ENCODE measurements at regions not wholly inside any gene's neighbourhood (a gene's known extent, or its start where the extent isn't known, plus 50 kb on each side); places are given as distances from the start of the nearest gene placed in this dataset.

GRCh38 chr10:85008488-85009184 is 680.2 kb downstream of the CCSER2 start:
- BruUV-seq (replicated peaks), result no TSS peak
- no peak for DNase-seq
- CTCF ChIA-PET, result no interaction called here
- intact Hi-C loops (cut with micrococcal nuclease; ENCODE audit: unreplicated experiment), result no loop called here
- no peak overlapping the region for H3K27ac Mint-ChIP-seq (ENCODE audit: unreplicated experiment)
- TF ChIP-seq CTCF (IDR thresholded peaks at IDR 0.05; ENCODE audit: unreplicated experiment), result no peak
- H3K27me3 Mint-ChIP-seq (ENCODE audit: unreplicated experiment), result no peaks in the 10 kb centered on the region
- no peaks in the 10 kb centered on the region for H3K9me3 Mint-ChIP-seq (ENCODE audit: low read depth, unreplicated experiment)
- H3K4me1 Mint-ChIP-seq (ENCODE audit: low read depth, unreplicated experiment), result no peaks in the 10 kb centered on the region
- no peaks in the 10 kb centered on the region for H3K36me3 Mint-ChIP-seq (ENCODE audit: insufficient read depth, unreplicated experiment)
- H3K4me3 Mint-ChIP-seq (ENCODE audit: low read depth, unreplicated experiment), result no peak overlapping the region

- H3K4me3 Mint-ChIP-seq (ENCODE audit: low read depth, unreplicated experiment), result no peak overlapping the region
- no TSS peak for BruUV-seq (replicated peaks)
- TF ChIP-seq CTCF (IDR thresholded peaks at IDR 0.05; ENCODE audit: unreplicated experiment), result no peak
Measured at GRCh38 chr10:85012305-85012704, 683.9 kb downstream of the CCSER2 start.

GRCh38 chr10:85026878-85027467 is 698.6 kb downstream of the CCSER2 start:
- intact Hi-C loops (cut with micrococcal nuclease; ENCODE audit: unreplicated experiment), result no loop called here
- H3K9me3 Mint-ChIP-seq (ENCODE audit: low read depth, unreplicated experiment), result peaks cover 6% of the 10 kb centered on the region
- TF ChIP-seq CTCF (IDR thresholded peaks at IDR 0.05; ENCODE audit: unreplicated experiment), result no peak

More at GRCh38 chr10:85012305-85012704, 683.9 kb downstream of the CCSER2 start:
- CTCF ChIA-PET, result no interaction called here
- no peak overlapping the region for H3K27ac Mint-ChIP-seq (ENCODE audit: unreplicated experiment)
- H3K9me3 Mint-ChIP-seq (ENCODE audit: low read depth, unreplicated experiment), result no peaks in the 10 kb centered on the region
- no peaks in the 10 kb centered on the region for H3K36me3 Mint-ChIP-seq (ENCODE audit: insufficient read depth, unreplicated experiment)
- intact Hi-C loops (cut with micrococcal nuclease; ENCODE audit: unreplicated experiment), result no loop called here
- H3K4me1 Mint-ChIP-seq (ENCODE audit: low read depth, unreplicated experiment), result no peaks in the 10 kb centered on the region
- H3K27me3 Mint-ChIP-seq (ENCODE audit: unreplicated experiment), result no peaks in the 10 kb centered on the region
- DNase-seq, result no peak

GRCh38 chr10:85032981-85033380 is 704.6 kb downstream of the CCSER2 start:
- TF ChIP-seq CTCF (IDR thresholded peaks at IDR 0.05; ENCODE audit: unreplicated experiment), result no peak
- no peaks in the 10 kb centered on the region for H3K27me3 Mint-ChIP-seq (ENCODE audit: unreplicated experiment)
- H3K36me3 Mint-ChIP-seq (ENCODE audit: insufficient read depth, unreplicated experiment), result no peaks in the 10 kb centered on the region
- CTCF ChIA-PET, result no interaction called here
- no peaks in the 10 kb centered on the region for H3K4me1 Mint-ChIP-seq (ENCODE audit: low read depth, unreplicated experiment)
- peaks cover 6% of the 10 kb centered on the region for H3K9me3 Mint-ChIP-seq (ENCODE audit: low read depth, unreplicated experiment)
- no TSS peak for BruUV-seq (replicated peaks)
- no peak overlapping the region for H3K4me3 Mint-ChIP-seq (ENCODE audit: low read depth, unreplicated experiment)
- intact Hi-C loops (cut with micrococcal nuclease; ENCODE audit: unreplicated experiment), result no loop called here
- DNase-seq, result no peak
- H3K27ac Mint-ChIP-seq (ENCODE audit: unreplicated experiment), result no peak overlapping the region

More at GRCh38 chr10:85026878-85027467, 698.6 kb downstream of the CCSER2 start:
- no peak overlapping the region for H3K4me3 Mint-ChIP-seq (ENCODE audit: low read depth, unreplicated experiment)
- CTCF ChIA-PET, result no interaction called here
- H3K36me3 Mint-ChIP-seq (ENCODE audit: insufficient read depth, unreplicated experiment), result no peaks in the 10 kb centered on the region
- no TSS peak for BruUV-seq (replicated peaks)
- H3K27ac Mint-ChIP-seq (ENCODE audit: unreplicated experiment), result no peak overlapping the region
- H3K27me3 Mint-ChIP-seq (ENCODE audit: unreplicated experiment), result no peaks in the 10 kb centered on the region
- H3K4me1 Mint-ChIP-seq (ENCODE audit: low read depth, unreplicated experiment), result no peaks in the 10 kb centered on the region
- DNase-seq, result no peak
